Mammary epithelial cell (primary cell): ENCODE measurements at regions not wholly inside any gene's neighbourhood (a gene's known extent, or its start where the extent isn't known, plus 50 kb on each side); places are given as distances from the start of the nearest gene placed in this dataset.

Source experiments
- CTCF ChIP-seq, 2 donors: IDR thresholded peaks in 1 of 2; conservative IDR thresholded peaks in 1 of 2; 2 replicates each; pipeline ENCODE4 v1.5.1; 2011 to 2012; ENCODE audit warnings: inconsistent platforms in 2 of 2, low read length in 2 of 2, mild to moderate bottlenecking in 2 of 2, control low read depth in 1 of 2, low read depth in 1 of 2; ENCODE audit not compliant: insufficient read depth in 1 of 2; ENCODE audit errors: extremely low read depth in 1 of 2
- EZH2 ChIP-seq: IDR thresholded peaks from 2 replicates; pipeline ENCODE4 v1.6.1; 2012; ENCODE audit warnings: low read length, inconsistent platforms, borderline replicate concordance

GRCh38 chr14:61615743-61616523, 79.4 kb upstream of the HIF1A start:
- TF ChIP-seq CTCF (conservative IDR thresholded peaks at IDR 0.05 in 1 of 2, IDR thresholded peaks at IDR 0.05 in 1 of 2; ENCODE audit: extremely low read depth in 1 of 2, insufficient read depth in 1 of 2, low read depth in 1 of 2, low read length in 2 of 2) (no peak), EZH2 (no peak)
